Renal cortical epithelial cell (primary cell): ENCODE measurements at regions not wholly inside any gene's neighbourhood (a gene's known extent, or its start where the extent isn't known, plus 50 kb on each side); places are given as distances from the start of the nearest gene placed in this dataset.
"Not testable (repeated sequence)": the region's sequence is repeated elsewhere in the genome, so short reads cannot be mapped to it uniquely, and the experiment has no call there.

Experiments used
- DNase-seq: peaks from one replicate; pipeline ENCODE4 v3.0.0-alpha.2; 2011; ENCODE audit warnings: low read depth

GRCh38 chrX:117843749-117844148 is 272.9 kb downstream of the KLHL13 start:
- no peak for DNase-seq

- peak; percentile 97 for DNase-seq
Measured at GRCh38 chrX:117840645-117841044, 276.0 kb downstream of the KLHL13 start.

- DNase-seq: no peak
Measured at GRCh38 chrX:117839544-117839943, 277.1 kb downstream of the KLHL13 start.

DNA sequence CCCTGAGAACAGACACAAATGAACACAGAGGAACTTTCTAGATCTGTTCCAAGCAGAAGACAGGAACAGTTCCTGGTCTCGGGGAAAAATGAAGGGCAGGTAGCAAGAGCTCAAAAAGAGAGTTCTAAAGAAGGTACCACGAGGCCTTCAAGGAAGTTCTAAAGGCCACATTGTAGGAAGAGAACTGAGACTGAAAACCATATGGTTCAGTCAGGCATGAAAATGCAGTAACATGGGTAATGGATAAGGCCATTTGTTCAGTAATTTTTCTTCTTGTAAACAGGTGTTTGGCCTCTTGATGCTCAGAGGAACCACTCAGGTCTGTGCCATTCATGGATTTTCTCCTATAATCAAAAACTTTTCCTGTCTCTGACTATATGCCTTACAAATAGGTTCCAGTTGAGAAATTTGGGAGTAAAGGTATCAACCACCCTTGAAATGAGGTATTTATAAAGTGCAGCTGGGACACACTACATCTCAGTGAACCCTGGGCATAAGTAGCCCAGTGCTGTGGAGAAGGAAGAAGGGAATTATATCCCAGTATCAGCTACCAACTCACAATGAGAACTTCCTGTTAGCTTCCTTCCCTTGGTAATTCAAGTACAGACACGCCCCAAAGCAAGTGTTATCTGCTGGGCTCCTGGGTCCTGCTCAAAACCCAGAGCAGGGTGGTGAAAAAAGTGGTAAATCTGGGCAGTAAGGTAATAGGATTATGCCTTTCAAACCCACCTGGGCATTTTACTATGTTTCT is 277.9 kb downstream of the KLHL13 start:
- no peak for DNase-seq

DNA sequence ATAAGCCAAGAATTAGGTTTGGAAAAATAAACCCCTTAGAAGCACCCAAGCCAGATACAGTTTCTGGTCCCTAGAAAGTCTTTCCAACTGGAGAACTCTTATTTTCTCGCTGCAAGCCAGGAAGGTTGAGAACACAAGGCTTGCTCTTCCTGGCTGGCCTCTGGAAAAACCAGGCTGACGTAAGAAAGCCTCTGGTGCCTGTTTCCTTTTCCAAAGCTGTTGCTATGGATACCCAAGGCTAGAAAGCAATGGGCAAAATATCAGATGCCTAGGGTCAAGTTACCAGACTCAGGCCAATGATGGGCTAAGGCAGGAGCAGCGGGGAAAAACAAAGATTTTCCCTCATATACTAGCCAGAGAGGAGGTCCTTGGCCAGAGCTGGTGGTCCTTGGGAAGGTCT is 281.6 kb downstream of the KLHL13 start:
- DNase-seq: peak; percentile 25

DNA sequence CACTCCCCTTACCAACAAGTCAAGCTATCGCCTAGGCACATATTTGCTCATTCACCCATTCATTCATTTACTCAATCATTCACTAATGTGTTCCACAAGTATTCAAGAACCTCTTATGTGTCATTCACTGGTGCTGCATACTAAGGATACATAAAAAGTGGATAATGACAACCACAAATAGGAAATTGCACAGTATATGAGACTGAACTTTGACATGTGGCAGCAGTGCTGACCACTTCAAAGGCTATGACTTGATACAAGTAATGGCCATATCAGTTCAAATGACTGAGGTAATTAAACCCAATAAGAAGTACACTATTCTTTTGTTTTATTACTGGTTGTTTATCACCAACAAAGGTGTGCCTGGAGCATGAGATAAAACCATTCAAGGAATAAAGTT is 282.5 kb downstream of the KLHL13 start:
- peak; percentile 26 for DNase-seq

DNA sequence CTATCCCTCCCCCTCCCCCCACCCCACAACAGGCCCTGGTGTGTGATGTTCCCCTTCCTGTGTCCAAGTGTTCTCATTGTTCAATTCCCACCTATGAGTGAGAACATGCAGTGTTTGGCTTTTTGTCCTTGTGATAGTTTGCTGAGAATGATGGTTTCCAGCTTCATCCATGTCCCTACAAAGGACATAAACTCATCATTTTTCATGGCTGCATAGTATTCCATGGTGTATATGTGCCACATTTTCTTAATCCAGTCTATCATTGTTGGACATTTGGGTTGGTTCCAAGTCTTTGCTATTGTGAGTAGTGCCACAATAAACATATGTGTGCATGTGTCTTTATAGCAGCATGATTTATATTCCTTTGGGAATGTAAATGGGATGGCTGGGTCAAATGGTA is 295.1 kb downstream of the KLHL13 start:
- not testable (repeated sequence) for DNase-seq

- no peak for DNase-seq
Measured at GRCh38 chrX:117808426-117808825, 308.2 kb downstream of the KLHL13 start.

- DNase-seq: no peak
Measured at GRCh38 chrX:117803463-117803862, 313.1 kb downstream of the KLHL13 start.

- DNase-seq: no peak
Measured at GRCh38 chrX:117788339-117788738, 328.3 kb downstream of the KLHL13 start.

DNA sequence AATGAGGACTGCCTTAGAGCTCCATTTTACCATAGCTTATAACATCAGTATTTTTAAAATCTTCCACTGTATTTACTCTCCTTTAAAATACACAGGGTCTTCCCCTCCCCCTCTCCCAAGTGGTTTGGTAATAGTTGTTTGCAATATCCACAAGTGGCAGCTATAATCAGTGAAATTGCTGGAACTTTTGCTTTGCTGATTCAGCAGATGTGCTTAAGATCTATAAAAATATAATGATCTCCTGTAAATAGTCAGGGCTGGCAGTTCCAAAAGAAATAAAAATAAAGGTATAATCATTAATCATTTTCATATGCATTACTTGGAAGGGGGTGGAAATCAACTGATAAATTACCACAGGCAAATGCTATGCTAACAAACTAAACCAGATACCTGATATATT is 345.2 kb downstream of the KLHL13 start:
- DNase-seq: no peak

DNA sequence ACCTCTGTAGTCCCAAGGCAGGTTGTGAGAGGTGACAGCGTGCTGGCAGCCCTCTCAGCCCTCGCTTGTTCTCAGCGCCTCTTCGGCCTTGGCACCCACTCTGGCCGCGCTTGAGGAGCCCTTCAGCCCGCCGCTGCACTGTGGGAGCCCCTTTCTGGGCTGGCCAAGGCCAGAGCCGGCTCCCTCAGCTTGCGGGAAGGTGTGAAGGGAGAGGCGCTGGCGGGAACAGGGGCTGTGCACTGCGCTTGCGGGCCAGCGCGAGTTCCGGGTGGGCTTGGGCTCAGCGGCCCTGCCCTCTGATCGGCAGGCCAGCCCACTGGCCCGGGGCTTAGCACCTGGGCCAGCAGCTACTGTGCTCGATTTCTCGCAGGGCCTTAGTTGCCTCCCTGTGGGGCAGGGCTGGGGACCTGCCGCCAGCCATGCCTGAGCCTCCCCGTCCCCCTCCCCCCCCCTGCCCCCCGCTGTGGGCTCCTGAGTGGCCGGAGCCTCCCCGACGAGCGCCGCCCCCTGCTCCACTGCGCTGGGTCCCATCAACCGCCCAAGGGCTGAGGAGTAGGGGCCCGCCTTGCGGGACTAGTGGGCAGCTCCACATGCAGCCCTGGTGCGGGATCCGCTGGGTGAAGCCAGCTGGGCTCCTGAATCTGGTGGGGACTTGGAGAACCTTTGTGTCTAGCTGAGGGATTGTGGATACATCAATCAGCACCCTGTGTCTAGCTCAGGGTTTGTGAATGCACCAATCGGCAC is 347.6 kb downstream of the KLHL13 start:
- no peak for DNase-seq

- no peak for DNase-seq
Measured at GRCh38 chrX:117765211-117765610, 351.4 kb downstream of the KLHL13 start.

- DNase-seq: no peak
Measured at GRCh38 chrX:117752745-117753144, 363.9 kb downstream of the KLHL13 start.

GRCh38 chrX:117751155-117751554 is 365.5 kb downstream of the KLHL13 start:
- no peak for DNase-seq

GRCh38 chrX:117744958-117745357 is 371.7 kb downstream of the KLHL13 start:
- DNase-seq: no peak

DNA sequence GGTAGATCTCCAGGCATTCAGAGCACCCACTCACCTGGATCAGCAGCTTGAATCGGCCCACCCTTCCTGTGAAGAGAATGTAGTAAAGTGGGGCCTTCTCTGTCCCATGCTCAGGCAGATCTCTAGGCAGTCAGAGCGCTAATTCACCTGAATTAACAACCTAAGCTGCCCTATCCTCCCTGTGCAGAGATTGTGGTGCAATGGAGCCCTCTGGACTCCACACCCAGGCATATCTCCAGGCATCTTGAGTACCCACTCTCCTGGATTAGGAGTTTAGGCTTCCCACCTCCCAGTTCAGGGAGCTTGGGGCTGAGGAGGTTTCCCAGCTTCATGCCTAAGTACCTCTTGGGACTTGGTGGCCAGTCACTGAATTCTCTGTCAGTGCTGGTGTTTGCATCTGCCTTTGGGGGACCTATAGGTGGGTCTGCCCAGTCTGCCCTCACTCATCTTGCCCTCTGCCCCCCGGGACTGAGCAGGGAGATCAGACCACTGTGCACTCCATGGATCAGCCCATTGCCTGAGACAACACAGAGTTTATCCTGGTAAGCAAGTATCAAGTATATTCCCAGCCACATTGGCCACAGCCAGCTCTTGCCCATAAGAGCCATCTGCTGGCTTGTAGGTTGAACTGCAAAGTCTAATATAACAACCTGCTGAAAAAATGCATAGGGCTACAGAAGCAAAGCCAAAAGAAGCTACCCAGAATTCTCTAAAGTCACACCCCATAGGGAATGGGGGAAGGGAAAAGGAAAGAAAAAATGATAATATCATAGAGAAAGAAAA is 372.9 kb downstream of the KLHL13 start:
- DNase-seq: peak; percentile 23

GRCh38 chrX:117713411-117713810 is 403.2 kb downstream of the KLHL13 start:
- peak; percentile 97 for DNase-seq

DNA sequence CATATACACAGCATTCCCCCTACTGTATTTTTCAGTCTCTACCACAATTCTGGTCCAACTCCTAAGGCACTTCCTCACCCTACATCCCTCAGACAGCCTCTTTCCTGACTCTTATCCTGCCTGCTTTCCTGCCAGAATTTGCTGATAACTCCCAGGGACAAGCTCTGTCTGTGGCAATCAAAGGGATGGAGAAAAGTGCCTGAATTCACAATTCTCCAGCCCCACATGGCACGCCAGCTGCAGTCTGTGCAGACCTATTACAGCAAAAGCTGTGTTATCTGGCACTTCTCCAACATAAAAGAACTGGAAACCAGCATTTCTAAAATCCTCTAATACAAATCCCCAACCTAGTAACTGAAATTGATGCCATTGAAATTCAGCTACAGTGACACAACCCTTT is 404.8 kb downstream of the KLHL13 start:
- no peak for DNase-seq

DNA sequence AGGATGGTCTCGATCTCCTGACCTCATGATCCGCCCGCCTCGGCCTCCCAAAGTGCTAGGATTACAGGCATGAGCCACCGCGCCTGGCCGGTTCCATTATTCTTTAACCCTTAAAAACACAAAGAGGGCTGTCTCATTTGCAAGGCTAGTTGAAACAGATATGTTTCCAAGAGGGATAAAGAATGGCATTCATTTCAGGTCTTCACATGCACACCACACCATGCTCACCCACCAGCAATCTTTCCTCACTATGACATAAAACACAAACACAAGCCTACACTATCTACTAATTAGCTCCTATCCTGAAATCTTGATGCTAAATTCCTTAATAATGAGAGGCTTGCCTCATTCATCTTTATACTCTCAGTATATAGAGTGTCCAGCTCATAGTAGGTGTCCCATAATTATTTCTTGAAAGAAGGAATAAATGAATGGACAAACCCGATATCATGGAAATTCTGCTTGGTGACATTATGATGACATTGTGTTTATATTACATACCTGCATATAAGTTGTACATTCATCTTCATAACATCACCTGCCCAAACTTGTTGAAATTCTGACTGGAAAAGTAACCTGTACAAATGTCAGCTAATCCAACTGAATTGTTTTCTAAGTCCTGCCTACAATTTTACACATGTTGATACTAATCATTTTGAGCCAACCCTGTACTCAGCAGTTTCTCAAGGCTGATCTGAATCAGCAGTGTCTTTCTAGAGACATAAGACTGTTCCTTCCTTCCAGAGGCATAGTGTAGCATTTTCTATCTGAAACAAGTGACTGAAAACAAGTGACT is 408.5 kb downstream of the KLHL13 start:
- DNase-seq: no peak

DNA sequence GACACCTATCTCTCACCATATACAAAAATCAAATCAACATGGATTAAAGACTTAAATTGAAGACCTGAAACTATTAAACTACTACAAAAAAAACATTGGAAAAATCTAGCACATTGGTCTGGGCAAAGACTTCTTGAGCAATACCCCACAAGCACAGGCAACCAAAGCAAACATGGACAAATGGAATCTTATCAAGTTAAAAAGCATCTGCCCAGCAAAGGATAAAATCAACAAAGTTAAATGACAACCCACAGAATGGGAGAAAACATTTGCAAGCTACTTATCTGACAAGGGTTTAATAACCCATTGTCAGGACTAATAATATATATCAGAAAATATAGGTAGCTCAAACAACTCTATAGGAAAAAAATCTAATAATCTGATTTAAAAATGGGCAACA is 415.6 kb downstream of the KLHL13 start:
- no peak for DNase-seq

- DNase-seq: no peak
Measured at GRCh38 chrX:117689956-117690355, 426.7 kb downstream of the KLHL13 start.
